ENCODE measurements at regions not wholly inside any gene's neighbourhood (a gene's known extent, or its start where the extent isn't known, plus 50 kb on each side); places are given as distances from the start of the nearest gene placed in this dataset.

DNA sequence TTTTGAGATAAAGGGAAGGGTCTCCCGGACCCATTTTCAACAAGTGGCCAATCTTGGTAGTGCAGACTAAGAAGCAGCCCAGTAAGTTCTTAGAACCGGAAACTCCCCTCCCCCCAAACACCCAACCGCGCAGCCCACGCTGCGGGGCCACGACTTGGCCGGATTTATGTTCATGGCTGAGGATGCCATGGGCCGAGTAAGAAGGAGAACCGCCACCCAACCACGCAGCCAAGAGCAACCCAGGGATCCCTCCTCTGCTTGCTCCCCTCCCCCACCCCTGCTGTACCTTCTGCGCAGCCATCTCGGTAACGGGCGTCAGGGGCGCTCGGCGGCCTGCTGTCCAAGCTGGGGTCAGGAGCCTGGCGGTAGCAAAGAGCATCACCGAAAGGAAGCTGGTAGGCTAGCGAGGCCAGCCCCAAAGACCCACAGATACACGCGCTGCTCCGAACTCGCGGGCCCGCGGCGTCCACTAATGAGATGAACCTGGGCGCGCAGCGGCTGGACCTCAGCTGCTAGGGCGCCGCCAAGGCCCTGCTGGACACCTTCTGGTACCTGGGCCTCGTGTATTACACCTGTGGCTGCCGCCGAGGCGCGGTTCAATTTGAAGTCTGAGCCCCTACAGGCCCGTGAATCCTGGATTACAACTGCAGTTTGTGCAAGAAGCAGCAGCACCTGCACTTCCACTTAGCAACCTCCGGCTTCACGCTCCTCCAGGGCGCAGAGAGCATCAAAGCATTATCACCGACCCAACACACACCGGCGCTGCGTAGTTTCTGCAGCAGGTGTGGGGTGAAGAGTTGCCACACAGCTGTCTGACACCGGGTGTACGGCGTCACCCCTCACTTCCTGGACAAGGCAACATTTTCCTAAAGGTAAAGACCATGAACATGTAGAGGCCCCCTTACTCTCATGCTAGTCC lies 63.4 kb downstream of the NUDT10 start:
- in situ Hi-C loops (cut with MboI) (no loop called here), intact Hi-C loops (cut with micrococcal nuclease) (no loop called here)
- peak; percentile 67 for ATAC-seq
- POLR2A ChIA-PET = interaction anchor here (0.6 kb wide), 1 partner anchor 17 kb away, joined by 3 read pairs; no protein-coding TSS in a partner anchor
- no peaks in the 10 kb centered on the region for H4K20me1 ChIP-seq (replicated peaks; ENCODE audit: control insufficient read depth, insufficient read depth, low read length)
- H2AFZ ChIP-seq (ENCODE audit: low read depth, low read length) = peak overlapping the region; percentile 59; the same call in 1 of the 2 replicates
- peak overlapping the region; percentile 32 for H3K4me2 ChIP-seq (ENCODE audit: insufficient read depth, low read length)
- CTCF ChIA-PET (ENCODE audit: low intra/inter-chr PET ratio) = no interaction called here
- BruUV-seq (replicated peaks) = no TSS peak
- H3K27ac ChIP-seq (ENCODE audit: extremely low read depth, low read depth, low read length) = no peak overlapping the region
- H3K36me3 ChIP-seq (ENCODE audit: control insufficient read depth, insufficient read depth, low read length) = no peaks in the 10 kb centered on the region
- H3K79me2 ChIP-seq (ENCODE audit: control insufficient read depth, insufficient read depth, low read length) = no peaks in the 10 kb centered on the region
- H3K4me1 ChIP-seq (replicated peaks in 1 of 2; ENCODE audit: control insufficient read depth in 2 of 2, insufficient read depth in 2 of 2, low read length in 2 of 2) = peaks cover 0 to 6% of the 10 kb centered on the region in 2 experiments; a peak in 2 of 5 replicates
- no peak overlapping the region for H3K4me3 ChIP-seq
- peak overlapping the region in 1 of 2 experiments; percentile 9; a peak in 1 of 4 replicates for H3K9ac ChIP-seq (ENCODE audit: insufficient read depth in 1 of 2, low read depth in 2 of 2, low read length in 2 of 2)
- WGBS (ENCODE audit: insufficient coverage, low coverage, missing lambda C conversion rate) = 12% methylated on average over 27 of the region's 50 CpGs
- no peaks in the 10 kb centered on the region for H3K9me3 ChIP-seq (replicated peaks; ENCODE audit: control insufficient read depth, insufficient read depth, low read depth, low read length)
- FAIRE-seq = no peak
- DNase-seq (ENCODE audit: extremely low read depth in 1 of 4, low spot score in 3 of 4) = peak in 3 of 4 experiments; percentile 16 to 20 (median 16)
- peak; percentile 34; the same call in 1 of the 2 replicates for TF ChIP-seq GABPA (tag; conservative IDR thresholded peaks at IDR 0.05; ENCODE audit: low read depth)
- TF ChIP-seq, protein P1, sequence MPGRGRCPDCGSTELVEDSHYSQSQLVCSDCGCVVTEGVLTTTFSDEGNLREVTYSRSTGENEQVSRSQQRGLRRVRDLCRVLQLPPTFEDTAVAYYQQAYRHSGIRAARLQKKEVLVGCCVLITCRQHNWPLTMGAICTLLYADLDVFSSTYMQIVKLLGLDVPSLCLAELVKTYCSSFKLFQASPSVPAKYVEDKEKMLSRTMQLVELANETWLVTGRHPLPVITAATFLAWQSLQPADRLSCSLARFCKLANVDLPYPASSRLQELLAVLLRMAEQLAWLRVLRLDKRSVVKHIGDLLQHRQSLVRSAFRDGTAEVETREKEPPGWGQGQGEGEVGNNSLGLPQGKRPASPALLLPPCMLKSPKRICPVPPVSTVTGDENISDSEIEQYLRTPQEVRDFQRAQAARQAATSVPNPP (IDR thresholded peaks at IDR 0.05; ENCODE audit: borderline replicate concordance, insufficient read depth, insufficient read length) = no peak
- TF ChIP-seq ZNF12 (CRISPR knock-in tag; IDR thresholded peaks at IDR 0.05) = no peak
- TF ChIP-seq, protein P2, sequence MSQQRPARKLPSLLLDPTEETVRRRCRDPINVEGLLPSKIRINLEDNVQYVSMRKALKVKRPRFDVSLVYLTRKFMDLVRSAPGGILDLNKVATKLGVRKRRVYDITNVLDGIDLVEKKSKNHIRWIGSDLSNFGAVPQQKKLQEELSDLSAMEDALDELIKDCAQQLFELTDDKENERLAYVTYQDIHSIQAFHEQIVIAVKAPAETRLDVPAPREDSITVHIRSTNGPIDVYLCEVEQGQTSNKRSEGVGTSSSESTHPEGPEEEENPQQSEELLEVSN (IDR thresholded peaks at IDR 0.05; ENCODE audit: borderline replicate concordance in 1 of 2, extremely low read depth in 1 of 2, insufficient read depth in 1 of 2, insufficient read length in 1 of 2, low read depth in 1 of 2, low read length in 1 of 2, poor library complexity in 1 of 2, severe bottlenecking in 1 of 2) = peak in 1 of 2 experiments; percentile 6
- TF ChIP-seq SMAD1 (IDR thresholded peaks at IDR 0.05; ENCODE audit: low read depth, low read length, partially characterized antibody) = no peak
- peak; percentile 38; the same call in 1 of the 2 replicates for TF ChIP-seq L3MBTL2 (IDR thresholded peaks at IDR 0.05)
- TF ChIP-seq ETV1 (tag; conservative IDR thresholded peaks at IDR 0.05; ENCODE audit: low read depth) = peak; percentile 45; the same call in 1 of the 2 replicates
- no peaks in the 10 kb centered on the region for H3K9me1 ChIP-seq (ENCODE audit: control insufficient read depth, insufficient read depth, low read length)
- H3K27me3 ChIP-seq (ENCODE audit: control insufficient read depth in 2 of 2, insufficient read depth in 2 of 2, low read length in 2 of 2) = no peaks in the 10 kb centered on the region
